Lower lobe of right lung (tissue), 2 donors: ENCODE measurements at regions not wholly inside any gene's neighbourhood (a gene's known extent, or its start where the extent isn't known, plus 50 kb on each side); places are given as distances from the start of the nearest gene placed in this dataset.

Source experiments
- ATAC-seq, 2 donors: fragments of 200-7000 bp; cut with Tn5 transposase; one replicate each; pipeline ENCODE4 v1.9.1; 2020 to 2022; ENCODE audit warnings: mild to moderate bottlenecking in 2 of 2, moderate library complexity in 2 of 2
- DNase-seq: peaks from one replicate; pipeline ENCODE4 v3.0.0-alpha.2; 2020
- H3K27ac ChIP-seq: fragments of 200-600 bp; one replicate; pipeline ENCODE4 v1.8.0; 2022
- H3K27me3 ChIP-seq: fragments of 200-600 bp; one replicate; pipeline ENCODE4 v1.8.0; 2022; ENCODE audit warnings: low read depth
- H3K36me3 ChIP-seq: fragments of 200-600 bp; one replicate; pipeline ENCODE4 v1.8.0; 2022; ENCODE audit warnings: mild to moderate bottlenecking
- H3K4me1 ChIP-seq: fragments of 200-600 bp; one replicate; pipeline ENCODE4 v1.8.0; 2022
- H3K4me3 ChIP-seq: fragments of 200-600 bp; one replicate; pipeline ENCODE4 v1.8.0; 2022; ENCODE audit warnings: mild to moderate bottlenecking
- H3K9me3 ChIP-seq: fragments of 200-600 bp; one replicate; pipeline ENCODE4 v1.8.0; 2022
- intact Hi-C: fragments of 100-400 bp; cut with DNase I; formaldehyde crosslinking; loops from one replicate; pipeline ENCODE4 v1.11.0; 2022
- TF ChIP-seq, protein P1 (sequence below): fragments of 200-600 bp; IDR thresholded peaks from one replicate; pipeline ENCODE4 v1.8.0; 2022; ENCODE audit warnings: antibody characterized with exemption, mild to moderate bottlenecking
- donor health status: DM: no; HTN: yes; CAD: no; lungs with severe emphysema.

- Histone ChIP-seq H3K4me3 (no peak overlapping the region), H3K9me3 (no peaks in the 10 kb centered on the region), H3K4me1 (peaks cover 24% of the 10 kb centered on the region), H3K27ac (peak overlapping the region; percentile 78), H3K36me3 (no peaks in the 10 kb centered on the region), H3K27me3 (no peaks in the 10 kb centered on the region)
- no peak for DNase-seq
- TF ChIP-seq, protein P1, sequence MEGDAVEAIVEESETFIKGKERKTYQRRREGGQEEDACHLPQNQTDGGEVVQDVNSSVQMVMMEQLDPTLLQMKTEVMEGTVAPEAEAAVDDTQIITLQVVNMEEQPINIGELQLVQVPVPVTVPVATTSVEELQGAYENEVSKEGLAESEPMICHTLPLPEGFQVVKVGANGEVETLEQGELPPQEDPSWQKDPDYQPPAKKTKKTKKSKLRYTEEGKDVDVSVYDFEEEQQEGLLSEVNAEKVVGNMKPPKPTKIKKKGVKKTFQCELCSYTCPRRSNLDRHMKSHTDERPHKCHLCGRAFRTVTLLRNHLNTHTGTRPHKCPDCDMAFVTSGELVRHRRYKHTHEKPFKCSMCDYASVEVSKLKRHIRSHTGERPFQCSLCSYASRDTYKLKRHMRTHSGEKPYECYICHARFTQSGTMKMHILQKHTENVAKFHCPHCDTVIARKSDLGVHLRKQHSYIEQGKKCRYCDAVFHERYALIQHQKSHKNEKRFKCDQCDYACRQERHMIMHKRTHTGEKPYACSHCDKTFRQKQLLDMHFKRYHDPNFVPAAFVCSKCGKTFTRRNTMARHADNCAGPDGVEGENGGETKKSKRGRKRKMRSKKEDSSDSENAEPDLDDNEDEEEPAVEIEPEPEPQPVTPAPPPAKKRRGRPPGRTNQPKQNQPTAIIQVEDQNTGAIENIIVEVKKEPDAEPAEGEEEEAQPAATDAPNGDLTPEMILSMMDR: no peak
- ATAC-seq: peak in 1 of 2 donors; percentile 27
- intact Hi-C loops: no loop called here
These were observed 102.7 kb upstream of the MAP1LC3B2 start for GRCh38 chr12:116456330-116457082.

GRCh38 chr12:116458492-116458891 is 100.7 kb upstream of the MAP1LC3B2 start:
- H3K4me1 ChIP-seq: peaks cover 24% of the 10 kb centered on the region
- intact Hi-C loops: no loop called here
- DNase-seq: no peak

DNA sequence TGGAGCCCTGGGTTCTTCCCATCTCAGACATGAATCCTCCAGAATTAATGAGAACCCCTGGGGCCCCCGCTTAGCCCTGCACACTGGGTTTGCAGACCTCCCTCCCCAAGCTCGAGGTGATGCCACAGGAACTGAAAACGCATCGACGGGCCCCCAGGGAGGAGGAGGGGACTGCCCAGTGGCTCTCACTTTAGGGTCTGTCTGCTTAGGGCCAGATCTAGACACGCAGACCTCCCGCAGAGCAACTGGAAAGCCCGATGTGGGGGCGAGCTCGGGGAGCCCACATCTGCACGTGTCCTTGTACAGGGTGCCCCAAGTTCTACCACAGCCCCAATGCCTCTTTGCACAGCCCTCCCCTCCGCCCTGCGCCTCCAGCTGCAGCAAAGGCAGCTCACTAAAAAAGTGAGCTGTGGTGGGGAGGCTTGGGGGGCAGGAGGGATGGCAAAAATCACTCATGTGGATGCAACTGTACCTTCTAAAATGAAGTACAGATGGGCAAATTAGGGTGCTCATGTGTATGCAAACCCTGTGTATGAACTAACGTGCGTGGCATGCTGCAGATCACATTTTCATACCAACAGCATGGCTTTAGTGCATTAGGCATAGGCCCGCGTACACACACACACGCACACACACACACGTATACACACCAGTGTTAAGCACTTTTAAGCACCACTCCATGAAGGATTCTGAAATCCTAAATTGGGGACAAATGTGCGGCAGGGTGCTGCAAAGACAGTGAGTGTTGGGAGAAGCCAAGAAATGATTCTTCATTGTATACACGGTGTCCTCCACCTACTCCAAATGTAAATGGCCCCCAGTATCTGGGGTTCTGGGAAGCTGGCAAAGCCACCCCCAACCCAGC is 99.9 kb upstream of the MAP1LC3B2 start:
- no peaks in the 10 kb centered on the region for H3K36me3 ChIP-seq
- DNase-seq (no peak), ATAC-seq (no peak)
- TF ChIP-seq, protein P1: no peak
- intact Hi-C loops: no loop called here
- no peaks in the 10 kb centered on the region for H3K27me3 ChIP-seq
- no peak overlapping the region for H3K27ac ChIP-seq
- H3K4me3 ChIP-seq: no peak overlapping the region
- no peaks in the 10 kb centered on the region for H3K9me3 ChIP-seq
- peaks cover 24% of the 10 kb centered on the region for H3K4me1 ChIP-seq

More at GRCh38 chr12:116458492-116458891, 100.7 kb upstream of the MAP1LC3B2 start:
- no peak for ATAC-seq
- no peaks in the 10 kb centered on the region for H3K36me3 ChIP-seq
- TF ChIP-seq, protein P1: no peak
- H3K27me3 ChIP-seq: no peaks in the 10 kb centered on the region
- H3K4me3 ChIP-seq: no peak overlapping the region
- no peak overlapping the region for H3K27ac ChIP-seq
- H3K9me3 ChIP-seq: no peaks in the 10 kb centered on the region

GRCh38 chr12:116459916-116460663 is 99.1 kb upstream of the MAP1LC3B2 start:
- TF ChIP-seq, protein P1: no peak
- H3K4me1 ChIP-seq: peaks cover 18% of the 10 kb centered on the region
- H3K27me3 ChIP-seq: no peaks in the 10 kb centered on the region
- no peaks in the 10 kb centered on the region for H3K36me3 ChIP-seq
- intact Hi-C loops: no loop called here
- H3K4me3 ChIP-seq: no peak overlapping the region
- no peak overlapping the region for H3K27ac ChIP-seq
- ATAC-seq (no peak), DNase-seq (no peak)
- no peaks in the 10 kb centered on the region for H3K9me3 ChIP-seq

DNA sequence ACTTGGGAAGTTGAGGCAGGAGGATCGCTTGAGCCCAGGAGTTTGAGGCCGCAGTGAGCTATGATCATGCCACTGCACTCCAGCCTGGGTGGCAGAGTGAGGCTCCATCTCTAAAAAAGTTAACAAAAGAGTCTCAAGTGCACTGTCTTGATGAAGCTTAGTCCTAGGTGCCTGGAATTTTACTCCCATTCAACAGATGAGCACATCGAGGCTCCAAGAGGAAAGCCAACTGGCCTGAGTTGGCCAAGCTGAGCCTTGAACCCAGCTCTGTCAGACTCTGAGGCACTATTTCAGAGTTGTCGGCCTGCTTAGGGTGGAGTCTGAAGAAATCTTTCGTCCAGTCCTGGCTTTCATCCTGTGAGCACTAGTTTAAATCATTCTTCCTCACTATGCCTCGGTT is 98.1 kb upstream of the MAP1LC3B2 start:
- DNase-seq (no peak), ATAC-seq (no peak)
- no peak overlapping the region for H3K27ac ChIP-seq
- TF ChIP-seq, protein P1: no peak
- no peaks in the 10 kb centered on the region for H3K27me3 ChIP-seq
- H3K4me3 ChIP-seq: no peak overlapping the region
- H3K4me1 ChIP-seq: peaks cover 8% of the 10 kb centered on the region
- H3K36me3 ChIP-seq: no peaks in the 10 kb centered on the region
- intact Hi-C loops: no loop called here
- no peaks in the 10 kb centered on the region for H3K9me3 ChIP-seq
